Type B pancreatic cell (in vitro differentiated cells): ENCODE measurements at regions not wholly inside any gene's neighbourhood (a gene's known extent, or its start where the extent isn't known, plus 50 kb on each side); places are given as distances from the start of the nearest gene placed in this dataset.

ENCODE experiments used
- DNase-seq: peaks from one replicate; pipeline ENCODE4 v3.0.0; 2021; ENCODE audit warnings: mixed read lengths; ENCODE audit not compliant: unreplicated experiment; ENCODE audit errors: extremely low spot score
- H3K27ac Mint-ChIP-seq: 2 replicates; pipeline ENCODE4 v1.8.0; 2021; ENCODE audit warnings: mild to moderate bottlenecking, mixed read lengths
- H3K27me3 Mint-ChIP-seq: 2 replicates; pipeline ENCODE4 v1.8.0; 2021; ENCODE audit warnings: mixed read lengths
- H3K36me3 Mint-ChIP-seq: 2 replicates; pipeline ENCODE4 v1.8.0; 2021; ENCODE audit warnings: mixed read lengths
- H3K4me1 Mint-ChIP-seq: one replicate; pipeline ENCODE4 v1.8.0; 2021; ENCODE audit warnings: mixed read lengths; ENCODE audit not compliant: unreplicated experiment
- H3K4me3 Mint-ChIP-seq: 2 replicates; pipeline ENCODE4 v1.8.0; 2021; ENCODE audit warnings: mild to moderate bottlenecking, mixed read lengths
- H3K9me3 Mint-ChIP-seq: 2 replicates; pipeline ENCODE4 v1.8.0; 2021; ENCODE audit warnings: mixed read lengths
- CTCF ChIP-seq: fragments of 200-600 bp; sonication (generic); conservative IDR thresholded peaks from 2 replicates; pipeline ENCODE4 v1.5.0; 2021; ENCODE audit warnings: antibody characterized with exemption, mild to moderate bottlenecking

DNA sequence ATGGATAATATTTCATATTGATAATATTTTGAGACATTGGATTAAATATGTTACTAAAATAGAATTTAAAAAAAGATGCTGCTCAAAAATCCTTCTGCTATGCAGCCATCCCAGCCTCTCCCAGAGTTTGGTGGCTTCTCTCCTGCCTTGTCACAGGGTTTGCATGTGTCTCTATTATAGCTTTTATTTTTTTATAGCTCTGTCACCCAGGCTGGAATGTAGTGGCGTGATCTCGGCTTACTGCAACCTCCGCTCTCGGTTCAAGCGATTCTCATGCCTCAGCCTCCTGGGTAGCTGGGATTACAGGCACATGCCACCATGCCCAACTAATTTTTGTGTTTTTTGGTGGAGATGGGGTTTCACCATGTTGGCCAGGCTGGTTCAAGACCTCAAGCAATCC lies 50.7 kb upstream of the ID3 start:
- Mint-ChIP-seq H3K4me3 (no peak overlapping the region), H3K27me3 (no peaks in the 10 kb centered on the region), H3K9me3 (no peaks in the 10 kb centered on the region), H3K36me3 (no peaks in the 10 kb centered on the region), H3K4me1 (peaks cover 13% of the 10 kb centered on the region), H3K27ac (no peak overlapping the region)
- no peak for DNase-seq
- TF ChIP-seq CTCF = no peak
